Type B pancreatic cell (in vitro differentiated cells): ENCODE measurements at regions not wholly inside any gene's neighbourhood (a gene's known extent, or its start where the extent isn't known, plus 50 kb on each side); places are given as distances from the start of the nearest gene placed in this dataset.

Source experiments
- DNase-seq: peaks from one replicate; pipeline ENCODE4 v3.0.0; 2021; ENCODE audit warnings: mixed read lengths; ENCODE audit not compliant: unreplicated experiment; ENCODE audit errors: extremely low spot score
- H3K27ac Mint-ChIP-seq: 2 replicates; pipeline ENCODE4 v1.8.0; 2021; ENCODE audit warnings: mild to moderate bottlenecking, mixed read lengths
- H3K27me3 Mint-ChIP-seq: 2 replicates; pipeline ENCODE4 v1.8.0; 2021; ENCODE audit warnings: mixed read lengths
- H3K36me3 Mint-ChIP-seq: 2 replicates; pipeline ENCODE4 v1.8.0; 2021; ENCODE audit warnings: mixed read lengths
- H3K4me1 Mint-ChIP-seq: one replicate; pipeline ENCODE4 v1.8.0; 2021; ENCODE audit warnings: mixed read lengths; ENCODE audit not compliant: unreplicated experiment
- H3K4me3 Mint-ChIP-seq: 2 replicates; pipeline ENCODE4 v1.8.0; 2021; ENCODE audit warnings: mild to moderate bottlenecking, mixed read lengths
- H3K9me3 Mint-ChIP-seq: 2 replicates; pipeline ENCODE4 v1.8.0; 2021; ENCODE audit warnings: mixed read lengths
- CTCF ChIP-seq: fragments of 200-600 bp; sonication (generic); conservative IDR thresholded peaks from 2 replicates; pipeline ENCODE4 v1.5.0; 2021; ENCODE audit warnings: antibody characterized with exemption, mild to moderate bottlenecking

GRCh38 chr4:81557306-81557705 is 85.6 kb upstream of the RASGEF1B start:
- DNase-seq = no peak
- Mint-ChIP-seq H3K27me3 (no peaks in the 10 kb centered on the region), H3K36me3 (no peaks in the 10 kb centered on the region), H3K4me1 (peaks cover 8% of the 10 kb centered on the region), H3K27ac (no peak overlapping the region), H3K4me3 (no peak overlapping the region), H3K9me3 (no peaks in the 10 kb centered on the region)
- no peak for TF ChIP-seq CTCF

GRCh38 chr4:81555489-81555888 is 83.8 kb upstream of the RASGEF1B start:
- no peaks in the 10 kb centered on the region for H3K36me3 Mint-ChIP-seq

GRCh38 chr4:81552086-81552485 is 80.4 kb upstream of the RASGEF1B start:
- no peak for DNase-seq
- H3K4me1 Mint-ChIP-seq = peaks cover 8% of the 10 kb centered on the region
- H3K36me3 Mint-ChIP-seq = no peaks in the 10 kb centered on the region
- H3K4me3 Mint-ChIP-seq = no peak overlapping the region
- no peak for TF ChIP-seq CTCF
- H3K27me3 Mint-ChIP-seq = no peaks in the 10 kb centered on the region
- no peak overlapping the region for H3K27ac Mint-ChIP-seq
- no peaks in the 10 kb centered on the region for H3K9me3 Mint-ChIP-seq

More at GRCh38 chr4:81555489-81555888, 83.8 kb upstream of the RASGEF1B start:
- no peak for DNase-seq
- Mint-ChIP-seq H3K4me3 (no peak overlapping the region), H3K9me3 (no peaks in the 10 kb centered on the region), H3K27me3 (no peaks in the 10 kb centered on the region), H3K4me1 (peaks cover 8% of the 10 kb centered on the region), H3K27ac (no peak overlapping the region)
- no peak for TF ChIP-seq CTCF

GRCh38 chr4:81550388-81550859 is 78.7 kb upstream of the RASGEF1B start:
- Mint-ChIP-seq H3K27ac (no peak overlapping the region), H3K9me3 (no peaks in the 10 kb centered on the region)
- no peak for TF ChIP-seq CTCF

GRCh38 chr4:81549984-81550383 is 78.3 kb upstream of the RASGEF1B start:
- Mint-ChIP-seq H3K9me3 (no peaks in the 10 kb centered on the region), H3K4me1 (peaks cover under 1% of the 10 kb centered on the region), H3K4me3 (no peak overlapping the region), H3K36me3 (no peaks in the 10 kb centered on the region), H3K27me3 (no peaks in the 10 kb centered on the region), H3K27ac (no peak overlapping the region)
- TF ChIP-seq CTCF = no peak
- no peak for DNase-seq

More at GRCh38 chr4:81550388-81550859, 78.7 kb upstream of the RASGEF1B start:
- DNase-seq = no peak
- Mint-ChIP-seq H3K4me1 (peaks cover 5% of the 10 kb centered on the region), H3K4me3 (no peak overlapping the region), H3K27me3 (no peaks in the 10 kb centered on the region), H3K36me3 (no peaks in the 10 kb centered on the region)

- no peak overlapping the region for H3K4me3 Mint-ChIP-seq
- H3K9me3 Mint-ChIP-seq = peaks cover under 1% of the 10 kb centered on the region
- no peaks in the 10 kb centered on the region for H3K27me3 Mint-ChIP-seq
- DNase-seq = no peak
- no peak overlapping the region for H3K27ac Mint-ChIP-seq
- H3K36me3 Mint-ChIP-seq = no peaks in the 10 kb centered on the region
- peaks cover 2% of the 10 kb centered on the region for H3K4me1 Mint-ChIP-seq
- no peak for TF ChIP-seq CTCF
These were observed 75.1 kb upstream of the RASGEF1B start for GRCh38 chr4:81546777-81547176.
